Fibroblast of lung (primary cell): ENCODE measurements at regions not wholly inside any gene's neighbourhood (a gene's known extent, or its start where the extent isn't known, plus 50 kb on each side); places are given as distances from the start of the nearest gene placed in this dataset.

Experiments used
- EZH2 ChIP-seq: IDR thresholded peaks from 2 replicates; pipeline ENCODE4 v1.5.1; 2012; ENCODE audit warnings: low read length, control low read depth, mild to moderate bottlenecking; ENCODE audit errors: missing control alignments
- TF ChIP-seq, protein P1 (sequence below), 2 donors: IDR thresholded peaks in 1 of 2; conservative IDR thresholded peaks in 1 of 2; 1 replicate in 1 of 2; 2 replicates in 1 of 2; pipeline ENCODE4 v1.5.1; 2011 to 2012; ENCODE audit warnings: low read length in 2 of 2, control low read depth in 1 of 2, inconsistent platforms in 1 of 2, low read depth in 1 of 2, mild to moderate bottlenecking in 1 of 2

DNA sequence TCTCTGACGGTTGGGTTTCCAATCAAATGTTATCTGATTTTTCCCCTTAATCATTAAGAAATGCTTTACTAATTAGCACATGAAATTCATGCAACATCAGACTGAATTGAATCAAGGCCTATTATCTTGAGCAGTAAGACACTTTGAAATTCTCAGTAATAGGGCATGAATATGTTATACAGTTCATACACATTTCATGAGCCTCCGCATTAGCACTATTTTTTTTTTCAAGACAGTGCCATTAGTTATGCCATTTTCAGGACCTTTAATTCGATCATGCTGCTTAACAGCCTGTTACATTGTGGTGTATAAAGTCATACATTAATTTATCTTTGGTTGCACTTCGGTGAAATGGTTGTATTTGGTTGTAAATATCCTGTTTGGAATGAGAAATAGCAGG, 862.6 kb upstream of the GOT2 start:
- TF ChIP-seq, protein P1, sequence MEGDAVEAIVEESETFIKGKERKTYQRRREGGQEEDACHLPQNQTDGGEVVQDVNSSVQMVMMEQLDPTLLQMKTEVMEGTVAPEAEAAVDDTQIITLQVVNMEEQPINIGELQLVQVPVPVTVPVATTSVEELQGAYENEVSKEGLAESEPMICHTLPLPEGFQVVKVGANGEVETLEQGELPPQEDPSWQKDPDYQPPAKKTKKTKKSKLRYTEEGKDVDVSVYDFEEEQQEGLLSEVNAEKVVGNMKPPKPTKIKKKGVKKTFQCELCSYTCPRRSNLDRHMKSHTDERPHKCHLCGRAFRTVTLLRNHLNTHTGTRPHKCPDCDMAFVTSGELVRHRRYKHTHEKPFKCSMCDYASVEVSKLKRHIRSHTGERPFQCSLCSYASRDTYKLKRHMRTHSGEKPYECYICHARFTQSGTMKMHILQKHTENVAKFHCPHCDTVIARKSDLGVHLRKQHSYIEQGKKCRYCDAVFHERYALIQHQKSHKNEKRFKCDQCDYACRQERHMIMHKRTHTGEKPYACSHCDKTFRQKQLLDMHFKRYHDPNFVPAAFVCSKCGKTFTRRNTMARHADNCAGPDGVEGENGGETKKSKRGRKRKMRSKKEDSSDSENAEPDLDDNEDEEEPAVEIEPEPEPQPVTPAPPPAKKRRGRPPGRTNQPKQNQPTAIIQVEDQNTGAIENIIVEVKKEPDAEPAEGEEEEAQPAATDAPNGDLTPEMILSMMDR (conservative IDR thresholded peaks at IDR 0.05 in 1 of 2, IDR thresholded peaks at IDR 0.05 in 1 of 2; ENCODE audit: low read depth in 1 of 2, low read length in 2 of 2): no peak
- TF ChIP-seq EZH2: no peak
